HG02884 (cell line): ENCODE measurements at regions not wholly inside any gene's neighbourhood (a gene's known extent, or its start where the extent isn't known, plus 50 kb on each side); places are given as distances from the start of the nearest gene placed in this dataset.
"Not testable (repeated sequence)": the region's sequence is repeated elsewhere in the genome, so short reads cannot be mapped to it uniquely, and the experiment has no call there.

Experiments
- ATAC-seq: cut with Tn5 transposase; IDR thresholded peaks from one replicate; pipeline ENCODE4 v1.9.1; 2021; ENCODE audit warnings: mild to moderate bottlenecking, moderate library complexity; ENCODE audit not compliant: unreplicated experiment

- ATAC-seq: no peak
Measured at GRCh38 chr2:39487398-39488250, 50.5 kb upstream of the MAP4K3 start.

GRCh38 chr2:39488450-39488849 lies 51.4 kb upstream of the MAP4K3 start:
- ATAC-seq: no peak

GRCh38 chr2:39490586-39490985 lies 53.5 kb upstream of the MAP4K3 start:
- ATAC-seq: no peak

- ATAC-seq: peak; percentile 5
Measured at GRCh38 chr2:39491653-39492052, 54.6 kb upstream of the MAP4K3 start.

- peak; percentile 89 for ATAC-seq
Measured at GRCh38 chr2:39492095-39492590, 55.1 kb upstream of the MAP4K3 start.

GRCh38 chr2:39492716-39493115 lies 55.6 kb upstream of the MAP4K3 start:
- ATAC-seq: no peak

- peak; percentile 62 for ATAC-seq
Measured at GRCh38 chr2:39494784-39495251, 57.7 kb upstream of the MAP4K3 start.

- no peak for ATAC-seq
Measured at GRCh38 chr2:39497082-39497801, 60.2 kb upstream of the MAP4K3 start.

GRCh38 chr2:39498176-39498575 lies 61.1 kb upstream of the MAP4K3 start:
- not testable (repeated sequence) for ATAC-seq

- no peak for ATAC-seq
Measured at GRCh38 chr2:39498786-39499185, 61.7 kb upstream of the MAP4K3 start.

- ATAC-seq: no peak
Measured at GRCh38 chr2:39499336-39499735, 62.3 kb upstream of the MAP4K3 start.

- ATAC-seq: no peak
Measured at GRCh38 chr2:39501412-39501811, 64.3 kb upstream of the MAP4K3 start.

GRCh38 chr2:39503277-39503676 lies 66.2 kb upstream of the MAP4K3 start:
- ATAC-seq: no peak

- ATAC-seq: no peak
Measured at GRCh38 chr2:39504790-39505335, 67.8 kb upstream of the MAP4K3 start.

- ATAC-seq: no peak
Measured at GRCh38 chr2:39506215-39506614, 69.1 kb upstream of the MAP4K3 start.

GRCh38 chr2:39508198-39508597 lies 71.1 kb upstream of the MAP4K3 start:
- no peak for ATAC-seq

GRCh38 chr2:39510140-39510539 lies 73.1 kb upstream of the MAP4K3 start:
- ATAC-seq: no peak

- no peak for ATAC-seq
Measured at GRCh38 chr2:39511219-39511604, 74.1 kb upstream of the MAP4K3 start.

GRCh38 chr2:39511605-39512433 lies 74.7 kb upstream of the MAP4K3 start:
- no peak for ATAC-seq

GRCh38 chr2:39512434-39512935 lies 75.4 kb upstream of the MAP4K3 start:
- ATAC-seq: no peak

- no peak for ATAC-seq
Measured at GRCh38 chr2:39512941-39513340, 75.9 kb upstream of the MAP4K3 start.
